ENCODE measurements at regions not wholly inside any gene's neighbourhood (a gene's known extent, or its start where the extent isn't known, plus 50 kb on each side); places are given as distances from the start of the nearest gene placed in this dataset.

GRCh38 chr1:157289424-157290105, 151.4 kb upstream of the ETV3 start:
- DNase-seq (ENCODE audit: low read depth) = no peak

- DNase-seq (ENCODE audit: low read depth) = no peak
These were observed 150.8 kb upstream of the ETV3 start for GRCh38 chr1:157288996-157289395.

GRCh38 chr1:157288492-157288891, 150.3 kb upstream of the ETV3 start:
- no peak for DNase-seq (ENCODE audit: low read depth)

DNA sequence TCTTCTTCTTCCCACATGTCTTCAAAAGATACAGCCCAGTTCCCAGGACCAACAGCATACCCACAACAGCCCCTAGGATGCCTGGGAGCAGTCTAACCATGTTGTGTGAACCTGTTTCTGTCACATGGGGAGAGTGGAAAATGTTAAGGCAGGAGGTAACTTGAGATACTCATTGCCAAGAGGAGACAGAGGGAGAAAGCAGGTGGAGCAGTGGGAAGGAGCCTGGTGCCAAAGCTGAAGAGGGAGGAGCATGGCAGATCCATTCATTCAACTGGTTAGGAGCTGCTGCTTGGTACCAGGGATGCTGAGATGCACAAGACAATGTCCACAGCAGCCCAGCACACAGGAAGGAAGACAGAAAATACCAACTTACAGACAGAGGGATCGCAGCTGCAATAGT, 149.8 kb upstream of the ETV3 start:
- DNase-seq (ENCODE audit: low read depth) = no peak

DNA sequence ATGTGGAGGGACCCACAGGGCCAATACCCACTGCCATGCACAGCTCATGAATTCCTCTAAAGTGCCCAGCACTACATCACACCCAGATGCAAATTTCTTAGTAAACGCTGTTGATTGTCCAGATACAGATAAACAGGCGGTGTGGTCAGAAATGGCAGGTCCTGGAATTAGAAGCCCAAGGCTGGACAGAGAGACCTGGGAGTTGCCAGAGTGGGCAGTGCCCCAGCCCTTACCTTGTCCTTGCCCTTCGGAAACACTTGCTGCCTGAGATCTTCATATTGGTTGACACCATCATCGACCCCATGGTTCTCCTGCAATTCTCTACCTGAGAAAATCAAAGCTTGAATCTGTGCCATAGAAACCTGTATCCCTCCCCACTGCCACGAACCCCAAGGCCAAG, 149.3 kb upstream of the ETV3 start:
- no peak for DNase-seq (ENCODE audit: low read depth)

GRCh38 chr1:157286646-157287420, 148.6 kb upstream of the ETV3 start:
- no peak for DNase-seq (ENCODE audit: low read depth)

- no peak for DNase-seq (ENCODE audit: low read depth)
These were observed 147.9 kb upstream of the ETV3 start for GRCh38 chr1:157286096-157286495.

DNA sequence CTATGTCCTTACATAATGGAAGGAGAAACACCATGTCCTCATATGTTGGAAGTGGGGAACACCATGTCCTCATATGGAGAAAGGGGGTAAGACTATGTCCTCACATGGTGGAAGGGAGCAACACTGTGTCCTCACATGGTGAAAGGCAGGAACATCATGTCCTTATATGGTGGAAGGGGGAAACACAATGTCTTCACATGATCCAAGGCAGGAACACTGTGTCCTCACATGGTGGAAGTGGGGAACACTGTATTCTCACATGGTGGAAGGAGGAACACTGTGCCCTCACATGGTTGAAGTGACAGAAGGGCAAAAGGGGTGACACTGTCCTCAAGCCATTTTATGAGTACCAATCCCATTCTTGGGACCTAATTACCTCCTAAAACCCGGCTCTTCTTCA, 146.3 kb upstream of the ETV3 start:
- DNase-seq (ENCODE audit: low read depth) = no peak

DNA sequence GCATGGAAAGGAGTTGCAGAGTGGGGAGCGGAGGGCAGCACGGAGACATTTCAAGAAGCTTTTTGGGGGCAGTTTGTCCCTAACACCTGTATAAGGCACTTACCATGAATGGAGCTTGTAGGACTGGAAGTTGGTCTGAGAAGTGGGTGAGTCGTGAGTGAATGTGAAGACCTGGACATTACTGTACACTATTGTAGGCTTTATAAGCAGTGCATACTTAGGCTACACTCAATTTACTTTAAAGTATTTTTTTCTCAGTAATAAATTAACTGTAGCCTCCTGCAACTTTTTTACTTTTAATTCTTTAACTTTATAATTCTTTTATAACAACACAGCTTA, 141.6 kb upstream of the ETV3 start:
- no peak for DNase-seq (ENCODE audit: low read depth)

- no peak for DNase-seq (ENCODE audit: low read depth)
These were observed 141.1 kb upstream of the ETV3 start for GRCh38 chr1:157279138-157279801.

- DNase-seq (ENCODE audit: low read depth) = no peak
These were observed 140.4 kb upstream of the ETV3 start for GRCh38 chr1:157278383-157279137.

DNA sequence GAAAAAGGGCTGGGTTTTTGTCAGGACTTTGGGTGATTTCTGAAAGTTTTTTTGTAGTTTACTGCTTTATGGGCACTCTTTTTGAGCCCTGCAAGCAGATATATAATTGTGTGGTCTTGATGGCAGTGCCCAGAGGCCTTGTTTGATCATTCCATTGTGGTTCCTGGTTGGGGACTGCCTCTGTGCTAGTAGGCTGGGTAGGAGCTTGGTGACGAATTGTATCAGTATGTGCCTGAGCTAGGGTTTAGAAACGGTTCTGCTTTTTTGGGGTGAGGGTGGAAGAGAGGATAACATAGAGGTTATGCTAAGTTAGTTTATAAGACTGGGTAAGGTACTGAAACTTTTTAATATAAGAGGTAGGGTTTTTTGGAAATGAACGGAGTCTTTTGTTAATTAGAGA, 139.7 kb upstream of the ETV3 start:
- DNase-seq (ENCODE audit: low read depth) = no peak

DNA sequence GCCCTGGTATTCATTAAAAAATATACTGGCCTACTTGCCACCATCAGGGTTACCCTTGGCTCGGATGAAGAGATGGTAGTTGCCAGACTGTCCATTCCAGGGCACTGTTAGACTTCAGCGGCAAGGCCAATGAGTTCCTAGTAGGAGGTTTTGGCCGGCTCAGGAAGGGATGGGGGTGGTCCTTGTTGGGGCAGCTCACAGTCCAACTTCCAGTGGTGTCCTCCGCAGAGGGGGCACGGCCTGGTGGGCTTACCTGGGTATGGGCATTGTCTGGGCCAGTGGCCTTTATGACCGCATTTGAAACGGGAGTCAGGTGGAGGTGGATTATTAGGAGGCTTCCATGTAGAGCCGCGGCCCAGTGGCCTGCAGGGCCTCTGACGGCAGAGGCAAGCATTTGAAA, 139.1 kb upstream of the ETV3 start:
- no peak for DNase-seq (ENCODE audit: low read depth)

DNA sequence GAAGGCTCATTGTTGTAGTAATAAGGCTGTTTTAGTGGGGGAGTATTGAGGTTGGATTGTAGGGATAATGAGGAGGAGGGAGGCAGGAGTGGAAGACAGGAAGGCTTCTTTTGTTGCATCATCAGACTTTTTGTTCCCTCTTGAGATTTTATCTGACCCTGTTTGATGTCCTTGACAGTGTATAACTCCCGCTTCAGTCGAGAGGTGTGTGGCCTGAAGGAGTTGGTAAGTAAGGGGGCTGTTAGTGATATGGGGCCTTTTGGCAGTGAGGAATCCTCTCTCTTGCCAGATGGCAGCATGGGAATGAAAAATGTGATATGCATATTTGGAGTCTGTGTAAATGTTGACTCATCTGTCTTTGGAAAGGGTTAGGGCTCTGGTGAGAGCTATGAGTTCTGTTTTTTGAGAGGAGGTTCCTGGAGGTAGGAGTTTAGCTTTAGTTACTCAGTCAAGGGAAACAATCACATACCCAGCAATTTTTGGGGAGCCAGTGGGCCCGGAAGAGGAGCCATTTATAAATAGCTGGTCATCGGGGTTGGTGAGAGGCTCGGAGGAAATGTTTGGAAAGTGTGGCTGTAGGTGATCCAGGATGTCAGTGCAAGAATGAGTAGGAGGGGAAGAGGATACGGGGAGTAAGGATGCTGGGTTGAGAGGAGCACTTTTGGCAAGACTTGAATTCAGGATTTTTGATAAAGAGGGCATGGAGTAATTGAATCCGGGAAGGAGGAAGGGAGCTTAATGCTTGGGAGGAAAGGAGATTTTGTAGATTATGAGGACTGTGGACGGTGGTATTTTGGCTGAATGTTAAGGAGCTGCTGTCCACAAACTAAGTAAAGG, 136.7 kb upstream of the ETV3 start:
- no peak for DNase-seq (ENCODE audit: low read depth)

- DNase-seq (ENCODE audit: low read depth) = no peak
These were observed 134.7 kb upstream of the ETV3 start for GRCh38 chr1:157272729-157273524.

DNA sequence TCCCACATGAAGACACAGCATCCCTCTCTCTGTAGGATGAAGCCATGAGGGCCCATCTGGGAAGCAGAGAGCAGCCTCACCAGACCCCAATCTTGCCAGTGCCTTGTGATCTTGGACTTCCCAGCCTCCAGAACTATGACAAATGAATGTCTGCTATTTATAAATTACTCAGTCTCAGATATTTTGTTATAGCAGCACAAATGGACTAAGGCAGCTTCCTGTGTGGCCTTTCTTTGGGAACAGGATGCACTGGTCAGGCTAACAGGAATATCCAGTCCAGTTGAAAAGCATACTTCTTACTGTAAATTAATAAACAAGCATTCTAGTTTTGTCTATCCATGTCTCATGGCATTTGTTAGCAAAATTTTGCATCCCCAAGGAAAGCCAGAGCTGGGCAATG, 134.1 kb upstream of the ETV3 start:
- no peak for DNase-seq (ENCODE audit: low read depth)

- DNase-seq (ENCODE audit: low read depth) = no peak
These were observed 132.6 kb upstream of the ETV3 start for GRCh38 chr1:157270705-157271274.

- DNase-seq (ENCODE audit: low read depth) = no peak
These were observed 131.6 kb upstream of the ETV3 start for GRCh38 chr1:157269656-157270375.

DNA sequence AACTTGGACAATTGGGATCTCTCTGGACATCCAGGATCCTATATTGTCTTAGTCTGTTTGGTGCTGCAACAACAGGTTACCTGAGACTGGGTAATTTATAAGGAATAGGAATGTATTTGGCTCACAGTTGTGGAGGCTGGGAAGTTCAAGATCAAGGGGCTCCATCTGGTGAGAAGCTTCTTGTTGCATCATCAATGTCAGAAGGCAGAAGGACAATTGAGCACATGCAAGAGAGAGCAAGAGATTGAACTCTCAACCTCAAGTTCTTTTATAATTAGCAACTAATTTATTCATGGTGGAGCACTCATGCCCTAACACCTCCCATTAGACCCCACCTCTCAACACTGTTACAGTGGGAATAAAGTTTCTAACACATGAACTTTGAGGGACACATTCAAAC, 124.7 kb upstream of the ETV3 start:
- no peak for DNase-seq (ENCODE audit: low read depth)

GRCh38 chr1:157262422-157262821, 124.2 kb upstream of the ETV3 start:
- DNase-seq (ENCODE audit: low read depth) = no peak
